PC-3 (cell line): ENCODE measurements at regions not wholly inside any gene's neighbourhood (a gene's known extent, or its start where the extent isn't known, plus 50 kb on each side); places are given as distances from the start of the nearest gene placed in this dataset.

ENCODE experiments used
- ATAC-seq: fragments of 200-7000 bp; cut with Tn5 transposase; 2 replicates; pipeline ENCODE4 v1.9.1; 2020; ENCODE audit warnings: mild to moderate bottlenecking, moderate library complexity
- BruUV-seq: library from RNA; stranded (reverse); fragments of 400-500 nt; replicated peaks from 2 replicates; lab custom pipeline; 2021; lab: Mats Ljungman, UMichigan
- CTCF ChIA-PET: fragments of 300-600 bp; sonication (Branson Sonifier 250); formaldehyde crosslinking; loops from one replicate; lab custom pipeline; 2022; ENCODE audit warnings: antibody characterized with exemption; lab: Charles Lee
- POLR2A ChIA-PET: fragments of 300-600 bp; sonication (Branson Sonifier 250); formaldehyde crosslinking; loops from one replicate; lab custom pipeline; 2022; ENCODE audit warnings: antibody characterized with exemption; ENCODE audit not compliant: unreplicated experiment; lab: Charles Lee
- DNase-seq: peaks from one replicate; pipeline ENCODE4 v3.0.0-alpha.2; 2015
- H2AFZ ChIP-seq: fragments of 300-600 bp; sonication (generic); 2 replicates; pipeline ENCODE4 v1.6.0; 2016; ENCODE audit warnings: antibody characterized with exemption, low read length
- H3F3A ChIP-seq: fragments of 300-600 bp; sonication (generic); one replicate; pipeline ENCODE4 v1.6.0; 2017; ENCODE audit warnings: antibody characterized with exemption, low read length, control low read depth, mild to moderate bottlenecking; ENCODE audit not compliant: unreplicated experiment
- H3K27ac ChIP-seq: fragments of 300-600 bp; sonication (generic); 2 replicates; pipeline ENCODE4 v1.5.1; 2016; ENCODE audit warnings: mild to moderate bottlenecking, low read length
- H3K27me3 ChIP-seq: fragments of 300-600 bp; sonication (generic); 2 replicates; pipeline ENCODE4 v1.6.1; 2016; ENCODE audit warnings: low read length, mixed read lengths
- H3K36me3 ChIP-seq: fragments of 300-600 bp; sonication (generic); 2 replicates; pipeline ENCODE4 v1.6.1; 2016; ENCODE audit warnings: low read depth, mixed run types, low read length, mixed read lengths
- H3K4me1 ChIP-seq: fragments of 300-600 bp; sonication (generic); 2 replicates; pipeline ENCODE4 v1.5.1; 2016; ENCODE audit warnings: low read length; ENCODE audit not compliant: insufficient read depth
- H3K4me2 ChIP-seq: fragments of 300-600 bp; sonication (generic); 2 replicates; pipeline ENCODE4 v1.6.0; 2016; ENCODE audit warnings: low read length
- H3K4me3 ChIP-seq: fragments of 300-600 bp; sonication (generic); 2 replicates; pipeline ENCODE4 v1.5.1; 2016; ENCODE audit warnings: mild to moderate bottlenecking, low read length, mixed read lengths
- H3K79me2 ChIP-seq: fragments of 300-600 bp; sonication (generic); 2 replicates; pipeline ENCODE4 v1.6.1; 2017; ENCODE audit warnings: low read length, mixed read lengths
- H3K9ac ChIP-seq: fragments of 300-600 bp; sonication (generic); 2 replicates; pipeline ENCODE4 v1.6.0; 2016; ENCODE audit warnings: mild to moderate bottlenecking, low read length
- H3K9me2 ChIP-seq: fragments of 300-600 bp; sonication (generic); replicated peaks from 2 replicates; pipeline ENCODE4 v1.6.1; 2016; ENCODE audit warnings: mixed run types, low read length, mixed read lengths
- H3K9me3 ChIP-seq: fragments of 300-600 bp; sonication (generic); 2 replicates; pipeline ENCODE4 v1.6.1; 2016; ENCODE audit warnings: low read length, mixed read lengths
- H4K20me1 ChIP-seq: fragments of 300-600 bp; sonication (generic); 2 replicates; pipeline ENCODE4 v1.6.1; 2016; ENCODE audit warnings: low read length, mixed read lengths
- CTCF ChIP-seq: fragments of 300-600 bp; sonication (generic); conservative IDR thresholded peaks from 2 replicates; pipeline ENCODE4 v1.5.1; 2017; ENCODE audit warnings: antibody characterized with exemption, low read depth, mild to moderate bottlenecking, low read length
- EZH2 ChIP-seq: fragments of 300-600 bp; sonication (generic); IDR thresholded peaks from one replicate; pipeline ENCODE4 v1.6.1; 2017; ENCODE audit warnings: antibody characterized with exemption, mild to moderate bottlenecking, low read length; ENCODE audit not compliant: unreplicated experiment
- EZH2phosphoT487 ChIP-seq: fragments of 300-600 bp; sonication (generic); IDR thresholded peaks from 2 replicates; pipeline ENCODE4 v1.6.1; 2018; ENCODE audit warnings: mild to moderate bottlenecking, antibody characterized with exemption, low read length, borderline replicate concordance
- intact Hi-C: fragments of 100-400 bp; cut with micrococcal nuclease; formaldehyde crosslinking; loops from 2 replicates; pipeline ENCODE4 v1.9.0; 2023

- DNase-seq (no peak), ATAC-seq (no peak)
- H3K27me3 ChIP-seq, result no peaks in the 10 kb centered on the region
- CTCF ChIA-PET, result no interaction called here
- no peak overlapping the region for H3K9ac ChIP-seq
- no peaks in the 10 kb centered on the region for H3K4me1 ChIP-seq
- POLR2A ChIA-PET, result no interaction called here
- H3F3A ChIP-seq, result no peaks in the 10 kb centered on the region
- BruUV-seq, result no TSS peak
- no peaks in the 10 kb centered on the region for H3K79me2 ChIP-seq
- no peaks in the 10 kb centered on the region for H3K36me3 ChIP-seq
- no peaks in the 10 kb centered on the region for H4K20me1 ChIP-seq
- intact Hi-C loops, result no loop called here
- H3K9me2 ChIP-seq, result no peaks in the 10 kb centered on the region
- no peaks in the 10 kb centered on the region for H3K9me3 ChIP-seq
- no peak overlapping the region for H3K4me2 ChIP-seq
- no peak overlapping the region for H2AFZ ChIP-seq
- no peak for TF ChIP-seq CTCF
- no peak for TF ChIP-seq EZH2
- TF ChIP-seq EZH2phosphoT487, result no peak
- H3K27ac ChIP-seq, result no peak overlapping the region
- no peak overlapping the region for H3K4me3 ChIP-seq
These were observed 53.5 kb upstream of the CCDC54 start for GRCh38 chr3:107323723-107324122.

- Histone ChIP-seq H3K27ac (no peak overlapping the region), H3K27me3 (no peaks in the 10 kb centered on the region), H3K9ac (no peak overlapping the region), H3K4me3 (no peak overlapping the region), H2AFZ (no peak overlapping the region), H3K9me3 (no peaks in the 10 kb centered on the region), H3K4me2 (no peak overlapping the region), H3K36me3 (no peaks in the 10 kb centered on the region), H3K9me2 (no peaks in the 10 kb centered on the region), H3K4me1 (no peaks in the 10 kb centered on the region), H4K20me1 (no peaks in the 10 kb centered on the region), H3K79me2 (no peaks in the 10 kb centered on the region), H3F3A (no peaks in the 10 kb centered on the region)
- ChIA-PET POLR2A (no interaction called here), CTCF (no interaction called here)
- no peak for DNase-seq
- BruUV-seq, result no TSS peak
- intact Hi-C loops, result no loop called here
- ATAC-seq, result no peak
- TF ChIP-seq CTCF (no peak), EZH2 (no peak), EZH2phosphoT487 (no peak)
These were observed 51.8 kb upstream of the CCDC54 start for GRCh38 chr3:107325446-107325845.
